Central memory CD8-positive, alpha-beta T cell (primary cell): ENCODE measurements at regions not wholly inside any gene's neighbourhood (a gene's known extent, or its start where the extent isn't known, plus 50 kb on each side); places are given as distances from the start of the nearest gene placed in this dataset.

ENCODE experiments used
- ATAC-seq: fragments of 150-1000 bp; cut with Tn5 transposase; replicated peaks from 2 replicates; pipeline ENCODE4 v1.10.0; 2022; ENCODE audit warnings: mild to moderate bottlenecking, moderate FRiP score, moderate number of reproducible peaks; ENCODE audit not compliant: poor library complexity, severe bottlenecking; ENCODE audit errors: extremely low read depth
- DNase-seq, 2 donors: peaks; one replicate each; pipeline ENCODE4 v3.0.0; 2021; ENCODE audit warnings: low spot score in 2 of 2
- H3K27ac Mint-ChIP-seq: one replicate; pipeline ENCODE4 v1.8.0; 2022; ENCODE audit warnings: low read depth, mild to moderate bottlenecking, moderate library complexity, mixed read lengths
- H3K27me3 Mint-ChIP-seq: one replicate; pipeline ENCODE4 v1.8.0; 2022; ENCODE audit warnings: mixed read lengths
- H3K36me3 Mint-ChIP-seq: one replicate; pipeline ENCODE4 v1.8.0; 2022; ENCODE audit warnings: mild to moderate bottlenecking, moderate library complexity, mixed read lengths; ENCODE audit not compliant: insufficient read depth
- H3K4me1 Mint-ChIP-seq: one replicate; pipeline ENCODE4 v1.8.0; 2022; ENCODE audit warnings: mixed read lengths
- H3K4me3 Mint-ChIP-seq: one replicate; pipeline ENCODE4 v1.8.0; 2022; ENCODE audit warnings: mild to moderate bottlenecking, moderate library complexity, mixed read lengths
- H3K9me3 Mint-ChIP-seq: one replicate; pipeline ENCODE4 v1.8.0; 2022; ENCODE audit warnings: mixed read lengths

- Mint-ChIP-seq H3K4me1 (peaks cover 13% of the 10 kb centered on the region), H3K36me3 (no peaks in the 10 kb centered on the region), H3K27me3 (no peaks in the 10 kb centered on the region), H3K4me3 (peak overlapping the region; percentile 59), H3K27ac (peak overlapping the region; percentile 75), H3K9me3 (no peaks in the 10 kb centered on the region)
- ATAC-seq (peak; percentile 64), DNase-seq (no peak)
These were observed 337.3 kb upstream of the CBLB start for GRCh38 chr3:106206146-106206545.

DNA sequence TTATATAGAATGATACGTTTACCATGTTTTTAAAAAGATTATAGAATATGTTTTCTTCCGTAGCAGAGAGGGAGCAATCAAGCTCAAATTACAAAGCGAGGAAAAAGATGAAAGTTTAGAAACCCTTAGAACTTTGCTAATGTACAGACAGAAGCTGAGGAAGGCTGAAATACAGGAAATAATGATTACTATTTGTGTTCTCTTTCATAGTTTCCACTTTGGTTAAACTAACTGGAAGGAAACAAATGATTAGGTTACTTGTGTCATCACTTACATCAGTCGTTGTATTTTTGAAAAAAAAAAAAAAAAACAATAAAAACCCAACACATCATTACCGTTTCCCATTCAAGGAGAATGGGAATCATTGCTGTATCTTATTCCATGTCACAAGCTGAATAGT lies 337.8 kb upstream of the CBLB start:
- no peak for ATAC-seq
- no peaks in the 10 kb centered on the region for H3K27me3 Mint-ChIP-seq
- H3K27ac Mint-ChIP-seq, result peak overlapping the region; percentile 75
- H3K9me3 Mint-ChIP-seq, result no peaks in the 10 kb centered on the region
- peaks cover 13% of the 10 kb centered on the region for H3K4me1 Mint-ChIP-seq
- H3K36me3 Mint-ChIP-seq, result no peaks in the 10 kb centered on the region
- DNase-seq, result no peak
- peak overlapping the region; percentile 59 for H3K4me3 Mint-ChIP-seq

DNA sequence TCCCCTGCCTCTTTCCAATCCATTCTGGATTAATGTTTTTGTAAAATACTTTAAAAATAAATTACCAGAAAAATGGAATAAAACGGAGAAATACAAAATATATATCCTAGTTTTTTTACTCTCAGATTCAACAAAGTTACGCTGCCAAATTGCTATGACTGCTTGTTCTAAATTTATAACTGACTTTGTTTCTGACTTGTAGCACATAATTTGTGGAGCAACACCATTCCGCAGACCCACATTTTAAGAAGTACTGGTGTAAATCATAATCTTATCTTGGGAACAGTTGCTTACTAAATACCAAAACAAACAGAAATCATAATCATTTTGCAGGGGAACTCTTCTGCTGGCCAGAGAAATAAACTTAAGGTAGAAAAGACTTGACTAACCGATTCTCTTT lies 339.4 kb upstream of the CBLB start:
- H3K4me3 Mint-ChIP-seq, result no peak overlapping the region
- H3K27me3 Mint-ChIP-seq, result no peaks in the 10 kb centered on the region
- no peaks in the 10 kb centered on the region for H3K36me3 Mint-ChIP-seq
- ATAC-seq, result no peak
- no peak for DNase-seq
- H3K27ac Mint-ChIP-seq, result no peak overlapping the region
- H3K4me1 Mint-ChIP-seq, result peaks cover 13% of the 10 kb centered on the region
- no peaks in the 10 kb centered on the region for H3K9me3 Mint-ChIP-seq

DNA sequence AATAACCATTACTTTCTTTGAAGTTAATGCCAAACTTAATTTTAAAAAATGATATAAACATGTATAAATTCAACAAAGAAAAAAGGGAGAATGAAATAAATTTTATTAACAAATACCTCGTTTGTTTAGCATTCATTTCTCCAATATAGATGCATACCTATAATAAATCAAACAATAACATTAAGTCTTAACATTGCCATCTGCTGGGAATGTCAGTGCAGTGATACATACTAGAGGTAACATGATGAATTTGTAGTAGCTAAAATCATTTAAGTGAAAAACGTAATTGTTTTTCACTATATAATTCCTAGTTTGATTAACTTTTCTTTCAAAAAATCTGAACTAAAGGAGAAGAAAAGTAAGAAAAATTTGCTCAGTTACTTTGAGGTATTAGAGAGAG lies 340.2 kb upstream of the CBLB start:
- no peaks in the 10 kb centered on the region for H3K9me3 Mint-ChIP-seq
- no peak overlapping the region for H3K4me3 Mint-ChIP-seq
- H3K36me3 Mint-ChIP-seq, result no peaks in the 10 kb centered on the region
- no peak overlapping the region for H3K27ac Mint-ChIP-seq
- peaks cover 13% of the 10 kb centered on the region for H3K4me1 Mint-ChIP-seq
- no peak for DNase-seq
- no peak for ATAC-seq
- H3K27me3 Mint-ChIP-seq, result no peaks in the 10 kb centered on the region

DNA sequence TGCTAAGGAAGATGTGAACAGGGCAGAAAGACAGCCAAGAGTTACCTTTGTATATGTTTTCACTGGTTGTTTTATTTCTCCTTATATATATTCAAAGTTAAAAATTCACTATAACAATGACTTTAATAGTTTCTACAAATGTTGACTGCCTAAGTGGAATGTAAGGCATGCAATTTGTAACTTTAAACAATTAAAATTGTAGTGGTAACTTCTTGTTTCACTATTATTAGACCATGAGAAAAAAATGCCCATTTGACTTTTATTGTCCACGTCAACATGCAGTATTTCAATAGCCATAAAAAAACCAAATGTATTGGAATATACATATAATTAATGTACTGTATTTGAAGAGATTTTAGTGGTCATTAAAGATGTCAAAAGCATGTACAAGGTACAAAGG lies 340.7 kb upstream of the CBLB start:
- no peak for ATAC-seq
- Mint-ChIP-seq H3K36me3 (no peaks in the 10 kb centered on the region), H3K4me1 (peaks cover 13% of the 10 kb centered on the region), H3K27ac (no peak overlapping the region), H3K27me3 (no peaks in the 10 kb centered on the region), H3K4me3 (no peak overlapping the region), H3K9me3 (no peaks in the 10 kb centered on the region)
- DNase-seq, result no peak

DNA sequence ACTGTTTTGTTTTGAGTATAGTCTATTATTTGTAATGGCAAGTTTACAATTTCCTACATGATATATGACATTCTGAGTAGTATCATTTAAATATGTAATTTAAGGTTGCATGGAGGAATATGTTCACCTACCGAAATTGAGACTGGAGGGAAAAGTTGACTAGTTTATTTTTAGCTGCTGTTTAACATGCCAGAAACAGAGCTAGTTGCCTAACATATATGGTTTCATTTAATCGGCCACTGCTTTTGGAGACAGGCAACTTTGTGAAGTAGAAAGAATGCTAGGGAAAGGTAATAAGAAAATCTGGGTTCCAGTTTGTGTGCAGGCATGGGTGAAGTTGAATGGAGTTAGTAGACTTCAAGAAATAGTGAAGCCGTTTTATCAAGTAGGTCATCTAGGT lies 342.1 kb upstream of the CBLB start:
- no peaks in the 10 kb centered on the region for H3K9me3 Mint-ChIP-seq
- H3K27me3 Mint-ChIP-seq, result no peaks in the 10 kb centered on the region
- no peaks in the 10 kb centered on the region for H3K36me3 Mint-ChIP-seq
- no peak for ATAC-seq
- H3K4me1 Mint-ChIP-seq, result peaks cover 9% of the 10 kb centered on the region
- no peak overlapping the region for H3K4me3 Mint-ChIP-seq
- DNase-seq, result no peak
- no peak overlapping the region for H3K27ac Mint-ChIP-seq

GRCh38 chr3:106212665-106213222 lies 343.9 kb upstream of the CBLB start:
- Mint-ChIP-seq H3K4me1 (no peaks in the 10 kb centered on the region), H3K36me3 (no peaks in the 10 kb centered on the region), H3K9me3 (no peaks in the 10 kb centered on the region), H3K27ac (no peak overlapping the region), H3K27me3 (no peaks in the 10 kb centered on the region), H3K4me3 (no peak overlapping the region)
- ATAC-seq (no peak), DNase-seq (no peak)

GRCh38 chr3:106213954-106214353 lies 345.1 kb upstream of the CBLB start:
- H3K9me3 Mint-ChIP-seq, result no peaks in the 10 kb centered on the region
- ATAC-seq (no peak), DNase-seq (no peak)
- no peak overlapping the region for H3K4me3 Mint-ChIP-seq
- no peaks in the 10 kb centered on the region for H3K36me3 Mint-ChIP-seq
- no peaks in the 10 kb centered on the region for H3K27me3 Mint-ChIP-seq
- H3K27ac Mint-ChIP-seq, result no peak overlapping the region
- no peaks in the 10 kb centered on the region for H3K4me1 Mint-ChIP-seq

- H3K27me3 Mint-ChIP-seq, result no peaks in the 10 kb centered on the region
- H3K4me1 Mint-ChIP-seq, result no peaks in the 10 kb centered on the region
- no peaks in the 10 kb centered on the region for H3K9me3 Mint-ChIP-seq
- no peak for ATAC-seq
- no peak for DNase-seq
- no peaks in the 10 kb centered on the region for H3K36me3 Mint-ChIP-seq
- peak overlapping the region; percentile 32 for H3K27ac Mint-ChIP-seq
- H3K4me3 Mint-ChIP-seq, result no peak overlapping the region
These were observed 345.8 kb upstream of the CBLB start for GRCh38 chr3:106214641-106215040.

GRCh38 chr3:106215047-106215446 lies 346.2 kb upstream of the CBLB start:
- Mint-ChIP-seq H3K27ac (peak overlapping the region; percentile 32), H3K36me3 (no peaks in the 10 kb centered on the region), H3K4me3 (no peak overlapping the region), H3K27me3 (no peaks in the 10 kb centered on the region), H3K4me1 (no peaks in the 10 kb centered on the region), H3K9me3 (no peaks in the 10 kb centered on the region)
- DNase-seq (no peak), ATAC-seq (no peak)

DNA sequence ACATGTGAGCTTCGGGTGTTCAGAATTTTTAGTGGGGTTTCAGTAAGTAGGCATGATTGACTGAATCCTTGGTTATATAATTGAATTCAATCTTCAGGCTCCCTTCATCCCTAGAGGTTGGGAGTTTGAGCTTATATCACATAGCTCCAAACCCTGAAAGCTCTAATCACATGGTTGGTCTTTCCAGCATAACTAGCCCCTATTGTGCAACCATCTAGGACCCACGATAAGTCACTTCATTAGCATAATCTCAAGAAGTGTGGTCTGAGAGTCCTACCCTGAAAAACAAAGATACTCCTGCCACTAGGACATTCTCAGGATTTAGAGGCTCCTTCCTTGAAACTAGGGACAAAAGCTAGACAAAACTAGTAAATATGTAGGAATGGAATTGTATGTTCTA lies 348.9 kb upstream of the CBLB start:
- H3K36me3 Mint-ChIP-seq, result no peaks in the 10 kb centered on the region
- no peaks in the 10 kb centered on the region for H3K27me3 Mint-ChIP-seq
- DNase-seq (no peak), ATAC-seq (no peak)
- H3K4me3 Mint-ChIP-seq, result no peak overlapping the region
- H3K9me3 Mint-ChIP-seq, result peaks cover 15% of the 10 kb centered on the region
- no peaks in the 10 kb centered on the region for H3K4me1 Mint-ChIP-seq
- no peak overlapping the region for H3K27ac Mint-ChIP-seq

GRCh38 chr3:106227068-106227467 lies 358.3 kb upstream of the CBLB start:
- DNase-seq (no peak), ATAC-seq (no peak)
- H3K4me3 Mint-ChIP-seq, result no peak overlapping the region
- H3K36me3 Mint-ChIP-seq, result no peaks in the 10 kb centered on the region
- peaks cover 13% of the 10 kb centered on the region for H3K4me1 Mint-ChIP-seq
- no peaks in the 10 kb centered on the region for H3K27me3 Mint-ChIP-seq
- peak overlapping the region; percentile 12 for H3K27ac Mint-ChIP-seq
- peaks cover 10% of the 10 kb centered on the region for H3K9me3 Mint-ChIP-seq

DNA sequence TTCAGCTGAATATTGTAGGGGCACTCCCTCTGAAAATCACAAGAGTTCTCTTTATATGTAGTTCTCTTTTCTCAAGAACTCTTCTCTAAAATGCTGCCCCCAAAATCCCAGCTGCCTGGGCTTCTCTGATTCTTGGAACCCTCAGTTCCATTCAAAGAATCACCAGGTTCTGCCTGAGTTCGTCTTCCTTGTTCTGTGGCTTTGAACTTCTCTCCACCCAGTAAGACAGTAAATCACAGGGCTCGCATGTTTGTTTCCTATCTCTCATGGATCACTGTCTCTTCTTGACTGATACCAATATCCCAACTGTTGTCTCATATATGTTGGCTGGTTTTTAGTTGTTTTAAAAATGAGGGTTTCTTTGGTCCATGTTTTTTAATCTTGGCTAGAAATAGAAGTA lies 359.5 kb upstream of the CBLB start:
- Mint-ChIP-seq H3K4me1 (peaks cover 13% of the 10 kb centered on the region), H3K27ac (no peak overlapping the region), H3K27me3 (no peaks in the 10 kb centered on the region), H3K36me3 (no peaks in the 10 kb centered on the region), H3K9me3 (no peaks in the 10 kb centered on the region), H3K4me3 (no peak overlapping the region)
- ATAC-seq (no peak), DNase-seq (no peak)
